Keratinocyte (primary cell): ENCODE measurements at regions not wholly inside any gene's neighbourhood (a gene's known extent, or its start where the extent isn't known, plus 50 kb on each side); places are given as distances from the start of the nearest gene placed in this dataset.

Experiments used
- DNase-seq: peaks from one replicate; pipeline ENCODE4 v3.0.0-alpha.2; 2011; ENCODE audit warnings: low read depth, missing footprints, low spot score
- FAIRE-seq: peaks from 2 replicates; lab custom pipeline; 2011; peaks lifted over from hg19 to GRCh38; lab: Jason Lieb, UNC
- H2AFZ ChIP-seq: 2 replicates; pipeline ENCODE4 v1.6.0; 2012; ENCODE audit warnings: low read length, control low read depth, inconsistent platforms; ENCODE audit not compliant: control insufficient read depth
- H3K27ac ChIP-seq: 2 replicates; pipeline ENCODE4 v1.5.1; 2011; ENCODE audit warnings: low read length; ENCODE audit not compliant: control insufficient read depth, insufficient read depth
- H3K27me3 ChIP-seq: 3 replicates; pipeline ENCODE4 v1.6.0; 2011; ENCODE audit warnings: low read length; ENCODE audit not compliant: control insufficient read depth, insufficient read depth; ENCODE audit errors: extremely low read depth
- H3K36me3 ChIP-seq, 2 experiments: 2 replicates in 1 of 2; 3 replicates in 1 of 2; pipeline ENCODE4 v1.5.1; 2011; ENCODE audit warnings: low read length in 2 of 2, mild to moderate bottlenecking in 1 of 2; ENCODE audit not compliant: control insufficient read depth in 2 of 2, insufficient read depth in 2 of 2; ENCODE audit errors: extremely low read depth in 1 of 2
- H3K4me1 ChIP-seq: 3 replicates; pipeline ENCODE4 v1.5.1; 2011; ENCODE audit warnings: low read length; ENCODE audit not compliant: control insufficient read depth, insufficient read depth; ENCODE audit errors: extremely low read depth
- H3K4me2 ChIP-seq: 3 replicates; pipeline ENCODE4 v1.6.0; 2011; ENCODE audit warnings: low read depth, low read length; ENCODE audit not compliant: control insufficient read depth, insufficient read depth; ENCODE audit errors: extremely low read depth
- H3K4me3 ChIP-seq, 3 experiments: fragments of 200-600 bp in 1 of 3; sonication (generic) in 1 of 3; 2 replicates in 2 of 3; 3 replicates in 1 of 3; pipeline ENCODE4 v1.5.1; 2011 to 2016; ENCODE audit warnings: low read length in 3 of 3, mild to moderate bottlenecking in 3 of 3, control low read depth in 2 of 3, inconsistent platforms in 1 of 3, low read depth in 1 of 3, mixed read lengths in 1 of 3, mixed run types in 1 of 3, moderate library complexity in 1 of 3; ENCODE audit not compliant: control insufficient read depth in 2 of 3, insufficient read depth in 2 of 3; ENCODE audit errors: extremely low read depth in 1 of 3
- H3K79me2 ChIP-seq: 2 replicates; pipeline ENCODE4 v1.6.0; 2012; ENCODE audit warnings: low read length; ENCODE audit not compliant: control insufficient read depth, insufficient read depth
- H3K9ac ChIP-seq: 3 replicates; pipeline ENCODE4 v1.6.0; 2011; ENCODE audit warnings: low read length; ENCODE audit not compliant: control insufficient read depth, insufficient read depth; ENCODE audit errors: extremely low read depth
- H3K9me1 ChIP-seq: 3 replicates; pipeline ENCODE4 v1.6.0; 2011; ENCODE audit warnings: low read length; ENCODE audit not compliant: control insufficient read depth, insufficient read depth; ENCODE audit errors: extremely low read depth
- H3K9me3 ChIP-seq: 2 replicates; pipeline ENCODE4 v1.5.1; 2012; ENCODE audit warnings: low read depth, low read length; ENCODE audit not compliant: control insufficient read depth
- H4K20me1 ChIP-seq: 3 replicates; pipeline ENCODE4 v1.6.0; 2011; ENCODE audit warnings: low read length; ENCODE audit not compliant: control insufficient read depth, insufficient read depth; ENCODE audit errors: extremely low read depth
- EZH2 ChIP-seq: IDR thresholded peaks from one replicate; pipeline ENCODE4 v1.6.1; 2012; ENCODE audit warnings: inconsistent platforms, mild to moderate bottlenecking, low read length, moderate library complexity
- dilution Hi-C: fragments of 300-500 bp; cut with MboI; formaldehyde crosslinking; loops from one replicate; pipeline ENCODE4 v1.7.0; 2020; ENCODE audit warnings: low sequenced_read_pairs; ENCODE audit not compliant: extremely low pct_ligation_motif_present
- TF ChIP-seq, protein P1 (sequence below), 3 experiments: IDR thresholded peaks in 1 of 3; conservative IDR thresholded peaks in 1 of 3; optimal IDR thresholded peaks in 1 of 3; 2 replicates in 2 of 3; 3 replicates in 1 of 3; pipeline versions ENCODE3 to v1.5.1; 2011; ENCODE audit warnings: low read length in 3 of 3, mild to moderate bottlenecking in 3 of 3, moderate library complexity in 2 of 3, control low read depth in 1 of 3, inconsistent platforms in 1 of 3; ENCODE audit not compliant: insufficient read depth in 2 of 3; ENCODE audit errors: extremely low read depth in 1 of 3

DNA sequence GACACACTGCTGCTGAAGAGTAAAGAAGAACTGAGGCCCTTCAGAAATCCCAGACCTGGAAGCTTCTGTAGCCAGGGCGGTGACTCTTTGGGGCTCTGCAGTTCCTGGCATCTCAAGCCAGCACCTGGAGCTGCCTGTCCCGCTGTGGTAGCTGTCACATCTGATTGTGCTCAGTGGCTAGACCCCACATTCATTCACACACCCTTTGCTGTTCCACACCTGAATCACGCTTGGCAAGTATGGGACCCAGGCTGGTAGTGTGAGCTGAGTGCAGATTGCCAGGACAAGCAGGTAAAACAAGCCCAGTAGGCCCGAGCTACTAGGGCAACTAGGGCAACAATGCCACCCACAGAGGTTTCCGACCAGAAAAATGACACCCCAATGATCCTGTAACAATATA, 218.2 kb downstream of the VGLL3 start:
- Histone ChIP-seq H4K20me1 (no peaks in the 10 kb centered on the region), H3K27ac (no peak overlapping the region), H3K4me1 (no peaks in the 10 kb centered on the region), H3K9ac (no peak overlapping the region), H3K79me2 (no peaks in the 10 kb centered on the region), H3K36me3 (no peaks in the 10 kb centered on the region), H3K9me3 (no peaks in the 10 kb centered on the region), H3K4me3 (no peak overlapping the region), H3K9me1 (no peaks in the 10 kb centered on the region), H2AFZ (no peak overlapping the region), H3K4me2 (no peak overlapping the region), H3K27me3 (no peaks in the 10 kb centered on the region)
- dilution Hi-C loops, result no loop called here
- TF ChIP-seq, protein P1, sequence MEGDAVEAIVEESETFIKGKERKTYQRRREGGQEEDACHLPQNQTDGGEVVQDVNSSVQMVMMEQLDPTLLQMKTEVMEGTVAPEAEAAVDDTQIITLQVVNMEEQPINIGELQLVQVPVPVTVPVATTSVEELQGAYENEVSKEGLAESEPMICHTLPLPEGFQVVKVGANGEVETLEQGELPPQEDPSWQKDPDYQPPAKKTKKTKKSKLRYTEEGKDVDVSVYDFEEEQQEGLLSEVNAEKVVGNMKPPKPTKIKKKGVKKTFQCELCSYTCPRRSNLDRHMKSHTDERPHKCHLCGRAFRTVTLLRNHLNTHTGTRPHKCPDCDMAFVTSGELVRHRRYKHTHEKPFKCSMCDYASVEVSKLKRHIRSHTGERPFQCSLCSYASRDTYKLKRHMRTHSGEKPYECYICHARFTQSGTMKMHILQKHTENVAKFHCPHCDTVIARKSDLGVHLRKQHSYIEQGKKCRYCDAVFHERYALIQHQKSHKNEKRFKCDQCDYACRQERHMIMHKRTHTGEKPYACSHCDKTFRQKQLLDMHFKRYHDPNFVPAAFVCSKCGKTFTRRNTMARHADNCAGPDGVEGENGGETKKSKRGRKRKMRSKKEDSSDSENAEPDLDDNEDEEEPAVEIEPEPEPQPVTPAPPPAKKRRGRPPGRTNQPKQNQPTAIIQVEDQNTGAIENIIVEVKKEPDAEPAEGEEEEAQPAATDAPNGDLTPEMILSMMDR (optimal IDR thresholded peaks at IDR 0.05 in 1 of 3, IDR thresholded peaks at IDR 0.05 in 1 of 3, conservative IDR thresholded peaks at IDR 0.05 in 1 of 3; ENCODE audit: extremely low read depth in 1 of 3, insufficient read depth in 2 of 3, low read length in 3 of 3), result no peak
- TF ChIP-seq EZH2, result no peak
- no peak for DNase-seq
- no peak for FAIRE-seq

DNA sequence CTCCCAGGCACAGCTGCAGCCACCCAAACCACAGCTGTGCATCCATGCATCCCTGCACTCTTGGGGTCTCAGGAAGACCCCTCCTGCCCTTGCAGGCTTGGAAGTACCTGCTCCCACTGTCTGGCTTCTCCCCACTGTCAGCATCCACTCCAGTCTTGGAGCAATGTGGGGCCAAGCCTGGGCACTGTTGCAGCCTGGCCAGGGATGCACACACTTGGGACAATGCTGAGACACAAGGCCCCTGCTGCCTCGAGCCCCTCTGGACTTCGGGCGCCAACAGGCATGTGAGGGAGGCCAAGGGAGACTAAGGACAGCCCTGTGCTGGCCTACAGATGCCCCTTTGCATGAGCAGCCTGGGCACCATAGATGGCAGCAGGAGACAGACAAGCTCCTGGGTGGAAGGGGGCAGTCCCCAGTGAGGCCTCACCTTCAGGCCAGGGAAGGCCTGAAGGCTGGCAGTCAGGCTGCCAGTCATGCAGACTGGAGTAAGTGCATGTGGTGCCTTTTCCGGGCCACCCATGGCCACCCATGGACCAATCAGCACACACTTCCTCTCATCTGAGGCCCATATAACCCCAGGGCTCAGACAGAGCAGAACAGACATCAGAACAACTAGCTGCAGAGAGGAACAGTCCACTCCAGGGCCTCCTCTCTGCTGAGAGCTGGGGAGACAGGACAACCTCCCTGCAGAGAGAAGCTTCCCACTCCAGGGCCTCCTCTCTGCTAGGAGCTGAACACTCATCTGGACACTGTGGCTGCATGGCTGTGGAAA, 219.0 kb downstream of the VGLL3 start:
- dilution Hi-C loops, result no loop called here
- no peak overlapping the region for H3K9ac ChIP-seq
- H3K27me3 ChIP-seq, result no peaks in the 10 kb centered on the region
- H3K9me1 ChIP-seq, result no peaks in the 10 kb centered on the region
- H3K27ac ChIP-seq, result no peak overlapping the region
- no peaks in the 10 kb centered on the region for H3K79me2 ChIP-seq
- no peak overlapping the region for H2AFZ ChIP-seq
- no peak for DNase-seq
- H4K20me1 ChIP-seq, result no peaks in the 10 kb centered on the region
- no peaks in the 10 kb centered on the region for H3K36me3 ChIP-seq
- H3K4me1 ChIP-seq, result no peaks in the 10 kb centered on the region
- no peak overlapping the region for H3K4me2 ChIP-seq
- H3K9me3 ChIP-seq, result no peaks in the 10 kb centered on the region
- no peak overlapping the region for H3K4me3 ChIP-seq
- TF ChIP-seq, protein P1 (optimal IDR thresholded peaks at IDR 0.05 in 1 of 3, IDR thresholded peaks at IDR 0.05 in 1 of 3, conservative IDR thresholded peaks at IDR 0.05 in 1 of 3; ENCODE audit: extremely low read depth in 1 of 3, insufficient read depth in 2 of 3, low read length in 3 of 3), result no peak
- TF ChIP-seq EZH2, result no peak
- no peak for FAIRE-seq
